RWPE1 (cell line): ENCODE measurements at regions not wholly inside any gene's neighbourhood (a gene's known extent, or its start where the extent isn't known, plus 50 kb on each side); places are given as distances from the start of the nearest gene placed in this dataset.

ENCODE experiments used
- CTCF ChIA-PET: fragments of 350-600 bp; sonication (Branson Sonifier 250); formaldehyde crosslinking; extraction: SDS; loops from one replicate; lab custom pipeline; 2021; lab: Yijun Ruan, JAX
- POLR2A ChIA-PET: fragments of 400-600 bp; formaldehyde crosslinking; extraction: SDS; loops from one replicate; lab custom pipeline; 2020; ENCODE audit warnings: antibody characterized with exemption; ENCODE audit not compliant: low non-redundant PET; lab: Yijun Ruan, JAX
- DNase-seq: peaks from one replicate; pipeline ENCODE4 v3.0.0; 2012; ENCODE audit warnings: low spot score
- H3K27ac ChIP-seq: fragments of 450-650 bp; 2 replicates; pipeline ENCODE4 v1.5.1; 2017
- TF ChIP-seq, protein P1 (sequence below): fragments of 450-650 bp; conservative IDR thresholded peaks from 2 replicates; pipeline ENCODE4 v1.5.1; 2017; ENCODE audit warnings: low read depth, mild to moderate bottlenecking

DNA sequence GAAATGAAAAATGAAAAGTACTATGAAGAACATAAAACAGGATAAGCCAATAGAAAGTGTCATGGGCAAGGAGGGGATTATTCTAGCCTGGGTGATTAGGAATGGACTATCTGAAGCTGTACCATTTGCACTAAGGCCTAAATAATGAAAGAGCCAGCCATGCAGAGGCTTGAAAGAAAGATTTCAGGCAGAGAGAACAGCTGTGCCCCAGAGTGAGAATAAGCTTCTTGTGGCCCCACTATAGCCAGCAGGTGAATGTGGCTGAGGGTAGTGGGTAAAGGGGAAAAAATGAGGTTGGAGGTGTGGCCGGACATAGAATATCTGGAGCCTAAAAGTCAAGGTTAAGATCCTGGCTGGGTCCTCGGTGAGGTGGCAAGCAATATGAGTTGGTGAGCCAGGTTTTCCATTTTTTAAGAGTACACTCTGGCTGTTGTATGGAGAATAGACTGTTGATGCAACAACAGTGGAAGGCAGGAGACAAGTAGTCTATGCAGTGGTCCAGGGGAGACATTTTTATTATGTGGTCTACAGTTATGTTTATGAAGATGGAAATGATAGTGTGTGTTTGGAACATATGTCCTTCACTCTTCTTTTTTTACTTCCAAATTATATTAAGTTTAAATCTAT is 135.2 kb upstream of the SETBP1 start:
- CTCF ChIA-PET: no interaction called here
- no peak overlapping the region for H3K27ac ChIP-seq
- POLR2A ChIA-PET: no interaction called here
- TF ChIP-seq, protein P1, sequence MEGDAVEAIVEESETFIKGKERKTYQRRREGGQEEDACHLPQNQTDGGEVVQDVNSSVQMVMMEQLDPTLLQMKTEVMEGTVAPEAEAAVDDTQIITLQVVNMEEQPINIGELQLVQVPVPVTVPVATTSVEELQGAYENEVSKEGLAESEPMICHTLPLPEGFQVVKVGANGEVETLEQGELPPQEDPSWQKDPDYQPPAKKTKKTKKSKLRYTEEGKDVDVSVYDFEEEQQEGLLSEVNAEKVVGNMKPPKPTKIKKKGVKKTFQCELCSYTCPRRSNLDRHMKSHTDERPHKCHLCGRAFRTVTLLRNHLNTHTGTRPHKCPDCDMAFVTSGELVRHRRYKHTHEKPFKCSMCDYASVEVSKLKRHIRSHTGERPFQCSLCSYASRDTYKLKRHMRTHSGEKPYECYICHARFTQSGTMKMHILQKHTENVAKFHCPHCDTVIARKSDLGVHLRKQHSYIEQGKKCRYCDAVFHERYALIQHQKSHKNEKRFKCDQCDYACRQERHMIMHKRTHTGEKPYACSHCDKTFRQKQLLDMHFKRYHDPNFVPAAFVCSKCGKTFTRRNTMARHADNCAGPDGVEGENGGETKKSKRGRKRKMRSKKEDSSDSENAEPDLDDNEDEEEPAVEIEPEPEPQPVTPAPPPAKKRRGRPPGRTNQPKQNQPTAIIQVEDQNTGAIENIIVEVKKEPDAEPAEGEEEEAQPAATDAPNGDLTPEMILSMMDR: no peak
- no peak for DNase-seq

DNA sequence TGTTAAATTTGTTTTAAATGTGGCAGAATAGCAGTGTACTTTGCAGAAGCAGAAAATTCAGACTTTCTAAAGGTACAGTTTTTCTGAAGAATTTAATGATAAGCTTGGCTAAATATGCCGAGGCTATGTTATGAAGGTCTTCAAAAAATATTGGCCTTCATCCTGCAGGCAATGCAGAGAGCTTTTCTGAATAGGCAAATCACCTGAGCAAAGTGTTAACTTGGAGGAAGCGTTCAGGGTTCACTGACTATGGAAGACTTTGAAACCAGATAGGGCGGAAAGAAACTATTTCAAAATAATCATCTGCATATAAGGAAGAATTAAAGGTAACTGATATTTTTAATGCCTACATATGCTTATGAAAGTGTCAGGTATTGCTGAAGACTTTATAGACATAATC is 133.7 kb upstream of the SETBP1 start:
- ChIA-PET CTCF (no interaction called here), POLR2A (no interaction called here)
- no peak for DNase-seq
- TF ChIP-seq, protein P1: no peak
- H3K27ac ChIP-seq: no peak overlapping the region

DNA sequence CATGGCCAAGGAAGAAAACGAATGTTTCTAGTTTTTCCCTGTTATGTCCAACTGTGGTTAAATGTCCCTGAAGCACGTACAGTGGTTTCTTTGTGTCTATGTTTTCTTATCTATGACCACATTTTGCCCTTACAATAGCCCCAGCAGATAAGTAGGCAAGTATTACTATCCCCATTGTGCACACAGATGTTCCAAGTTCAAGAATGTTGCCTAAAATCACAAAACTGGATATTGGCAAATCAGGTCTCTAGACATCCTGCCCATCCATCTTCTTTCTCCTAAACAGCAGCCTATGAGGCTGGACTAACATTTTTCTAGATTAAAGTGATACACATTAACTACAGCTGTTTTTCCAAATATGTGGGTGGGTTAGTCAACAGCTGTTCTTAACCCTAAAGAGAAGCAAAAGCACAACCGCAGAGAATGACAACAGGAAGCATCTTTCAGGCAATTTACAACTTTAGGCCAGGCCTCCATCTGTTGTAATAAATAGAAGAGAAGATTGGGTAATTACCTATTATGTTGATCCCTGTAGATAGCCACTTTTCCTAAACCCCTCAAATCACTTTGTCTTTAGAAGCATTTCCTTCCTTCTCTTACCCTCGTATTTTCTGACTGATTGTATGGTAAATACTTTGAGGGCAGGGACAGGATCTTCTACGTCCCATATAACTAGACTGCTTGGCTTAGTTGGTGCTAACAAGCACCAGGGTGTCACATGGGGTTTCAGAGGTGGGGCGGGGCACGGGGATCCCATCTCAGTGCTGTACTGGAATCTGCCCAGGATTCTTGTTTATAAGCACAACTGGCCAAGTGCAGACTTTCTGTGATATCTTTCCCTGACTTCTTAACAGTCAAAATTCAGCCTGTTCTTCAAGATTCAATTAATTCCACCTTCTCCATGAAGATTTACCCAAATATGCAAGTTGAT is 132.1 kb upstream of the SETBP1 start:
- no peak for DNase-seq
- CTCF ChIA-PET: no interaction called here
- no peak overlapping the region for H3K27ac ChIP-seq
- POLR2A ChIA-PET: no interaction called here
- TF ChIP-seq, protein P1: no peak

DNA sequence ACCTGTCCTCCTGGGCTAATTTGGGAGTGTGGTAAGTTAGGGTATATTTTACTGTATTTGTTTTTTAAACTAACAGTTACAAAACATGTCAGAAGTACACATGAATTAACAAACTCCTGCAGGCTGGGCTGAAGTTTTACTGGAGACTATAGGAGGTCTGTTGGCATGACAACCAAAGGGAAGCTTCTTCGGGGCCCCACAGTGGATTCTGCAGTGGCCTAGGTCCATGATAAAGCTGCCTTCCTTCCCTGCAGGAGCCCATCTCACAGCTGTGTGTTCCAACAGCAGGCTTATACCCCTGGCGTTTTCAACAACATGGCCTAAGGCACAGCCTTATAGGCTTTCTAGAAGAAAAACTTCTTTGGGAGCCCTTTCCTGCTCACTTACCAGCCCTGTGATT is 128.0 kb upstream of the SETBP1 start:
- no peak for DNase-seq
- CTCF ChIA-PET: no interaction called here
- no peak overlapping the region for H3K27ac ChIP-seq
- TF ChIP-seq, protein P1: no peak
- POLR2A ChIA-PET: no interaction called here

DNA sequence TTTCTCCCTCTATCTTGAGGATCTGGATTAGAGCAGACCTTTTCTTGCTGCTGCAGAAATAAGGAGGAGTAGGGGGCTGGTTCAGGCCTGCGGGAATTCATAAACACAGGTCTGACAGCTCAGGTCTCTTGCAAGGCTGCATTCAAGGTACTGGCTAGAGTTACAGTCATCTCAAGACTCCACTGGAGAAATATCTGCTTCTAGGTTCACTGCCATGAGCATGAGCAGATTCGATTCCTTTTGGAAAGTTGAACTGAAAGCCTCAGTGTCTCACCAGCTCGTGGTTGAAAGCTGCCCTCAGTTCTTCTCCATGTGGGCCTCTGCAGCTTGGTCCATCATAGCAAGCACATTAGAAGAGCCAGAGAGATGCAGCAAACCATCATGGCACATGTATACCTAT is 124.4 kb upstream of the SETBP1 start:
- TF ChIP-seq, protein P1: no peak
- no peak for DNase-seq
- no peak overlapping the region for H3K27ac ChIP-seq
- ChIA-PET POLR2A (no interaction called here), CTCF (no interaction called here)

DNA sequence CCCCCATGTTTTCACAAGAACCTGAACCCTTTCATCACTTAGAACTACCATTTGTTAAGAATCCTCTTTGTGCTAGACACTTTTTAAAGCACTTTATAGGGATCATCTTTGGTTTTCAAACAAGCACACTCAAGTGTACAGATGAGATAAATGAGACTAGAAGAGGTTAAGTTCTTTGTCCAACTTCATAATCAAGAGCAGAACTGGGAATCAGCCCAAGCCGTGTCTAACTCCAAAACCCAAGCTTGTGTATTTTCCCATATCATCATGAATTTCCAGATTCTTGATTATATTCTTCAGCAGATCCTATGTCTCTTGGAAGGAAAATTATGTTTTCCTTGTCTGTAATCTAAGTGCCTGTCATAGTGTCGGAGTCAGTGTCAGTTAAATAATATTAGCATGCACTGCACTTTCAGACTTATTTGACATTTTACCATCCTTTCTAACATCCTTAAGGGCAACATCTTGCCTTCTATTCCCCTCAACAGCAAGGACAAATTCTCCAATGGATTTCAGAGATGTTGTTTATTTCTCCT is 123.0 kb upstream of the SETBP1 start:
- no peak for DNase-seq
- POLR2A ChIA-PET: no interaction called here
- H3K27ac ChIP-seq: no peak overlapping the region
- CTCF ChIA-PET: no interaction called here
- TF ChIP-seq, protein P1: no peak
